ENCODE measurements at regions not wholly inside any gene's neighbourhood (a gene's known extent, or its start where the extent isn't known, plus 50 kb on each side); places are given as distances from the start of the nearest gene placed in this dataset.
A peak's percentile ranks its signal among the peaks of the same experiment; 100 is the strongest.
"Not testable (repeated sequence)": the region's sequence is repeated elsewhere in the genome, so short reads cannot be mapped to it uniquely, and the experiment has no call there.

DNA sequence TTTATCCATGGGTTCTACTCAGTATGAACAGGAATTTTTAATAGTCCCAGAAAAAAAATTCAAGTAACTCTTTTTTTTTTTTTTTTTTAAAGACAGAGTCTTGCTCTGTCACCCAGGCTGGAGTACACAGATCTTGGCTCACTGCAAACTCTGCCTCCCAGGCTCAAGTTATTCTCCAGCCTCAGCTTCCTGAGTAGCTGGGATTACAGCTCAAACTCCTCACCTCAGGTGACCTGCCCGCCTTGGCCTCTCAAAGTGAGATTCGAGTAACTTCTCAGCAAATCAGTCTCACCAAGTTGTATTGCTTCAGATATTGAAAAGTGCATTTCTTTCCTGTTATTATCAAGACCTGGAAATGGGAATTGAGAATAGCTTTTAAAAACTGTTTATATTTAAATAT lies 281.2 kb upstream of the MINDY3 start (continued):
- TF ChIP-seq ZFP3 (CRISPR knock-in tag; IDR thresholded peaks at IDR 0.05) (no peak), ZNF8 (CRISPR knock-in tag; IDR thresholded peaks at IDR 0.05) (no peak), PPARA (CRISPR knock-in tag; IDR thresholded peaks at IDR 0.05; ENCODE audit: borderline replicate concordance) (no peak), TCF4 (CRISPR knock-in tag; IDR thresholded peaks at IDR 0.05; ENCODE audit: borderline replicate concordance) (no peak), TOX (CRISPR knock-in tag; IDR thresholded peaks at IDR 0.05; ENCODE audit: borderline replicate concordance) (no peak), GLIS3 (CRISPR knock-in tag; IDR thresholded peaks at IDR 0.05) (no peak)
- TF ChIP-seq, protein P1, sequence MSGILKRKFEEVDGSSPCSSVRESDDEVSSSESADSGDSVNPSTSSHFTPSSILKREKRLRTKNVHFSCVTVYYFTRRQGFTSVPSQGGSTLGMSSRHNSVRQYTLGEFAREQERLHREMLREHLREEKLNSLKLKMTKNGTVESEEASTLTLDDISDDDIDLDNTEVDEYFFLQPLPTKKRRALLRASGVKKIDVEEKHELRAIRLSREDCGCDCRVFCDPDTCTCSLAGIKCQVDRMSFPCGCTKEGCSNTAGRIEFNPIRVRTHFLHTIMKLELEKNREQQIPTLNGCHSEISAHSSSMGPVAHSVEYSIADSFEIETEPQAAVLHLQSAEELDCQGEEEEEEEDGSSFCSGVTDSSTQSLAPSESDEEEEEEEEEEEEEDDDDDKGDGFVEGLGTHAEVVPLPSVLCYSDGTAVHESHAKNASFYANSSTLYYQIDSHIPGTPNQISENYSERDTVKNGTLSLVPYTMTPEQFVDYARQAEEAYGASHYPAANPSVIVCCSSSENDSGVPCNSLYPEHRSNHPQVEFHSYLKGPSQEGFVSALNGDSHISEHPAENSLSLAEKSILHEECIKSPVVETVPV (CRISPR knock-in tag; IDR thresholded peaks at IDR 0.05): no peak

GRCh38 chr10:16146993-16147392 lies 286.7 kb upstream of the MINDY3 start:
- no peak for ATAC-seq
- TF ChIP-seq CREB5 (CRISPR knock-in tag; IDR thresholded peaks at IDR 0.05; ENCODE audit: low read depth) (no peak), CSDC2 (CRISPR knock-in tag; IDR thresholded peaks at IDR 0.05) (no peak), ZNF8 (CRISPR knock-in tag; IDR thresholded peaks at IDR 0.05) (no peak)

GRCh38 chr10:16155834-16156233 lies 281.0 kb upstream of the PTER start:
- ATAC-seq: no peak
- TF ChIP-seq SNAI2 (CRISPR knock-in tag; IDR thresholded peaks at IDR 0.05) (no peak), ZNF70 (CRISPR knock-in tag; IDR thresholded peaks at IDR 0.05) (no peak), BACH2 (CRISPR knock-in tag; IDR thresholded peaks at IDR 0.05; ENCODE audit: borderline replicate concordance) (no peak), PATZ1 (CRISPR knock-in tag; IDR thresholded peaks at IDR 0.05; ENCODE audit: borderline replicate concordance) (no peak), TCF4 (CRISPR knock-in tag; IDR thresholded peaks at IDR 0.05; ENCODE audit: borderline replicate concordance) (no peak), ARNTL (CRISPR knock-in tag; IDR thresholded peaks at IDR 0.05; ENCODE audit: borderline replicate concordance, low read depth) (no peak), ZFP30 (CRISPR knock-in tag; IDR thresholded peaks at IDR 0.05) (no peak), TOX (CRISPR knock-in tag; IDR thresholded peaks at IDR 0.05; ENCODE audit: borderline replicate concordance) (no peak), RARB (CRISPR knock-in tag; IDR thresholded peaks at IDR 0.05) (no peak), ISL1 (CRISPR knock-in tag; IDR thresholded peaks at IDR 0.05) (no peak), CSDC2 (CRISPR knock-in tag; IDR thresholded peaks at IDR 0.05) (no peak), ZC3H10 (CRISPR knock-in tag; IDR thresholded peaks at IDR 0.05) (no peak), PPARA (CRISPR knock-in tag; IDR thresholded peaks at IDR 0.05; ENCODE audit: borderline replicate concordance) (no peak), GLIS3 (CRISPR knock-in tag; IDR thresholded peaks at IDR 0.05) (no peak)

DNA sequence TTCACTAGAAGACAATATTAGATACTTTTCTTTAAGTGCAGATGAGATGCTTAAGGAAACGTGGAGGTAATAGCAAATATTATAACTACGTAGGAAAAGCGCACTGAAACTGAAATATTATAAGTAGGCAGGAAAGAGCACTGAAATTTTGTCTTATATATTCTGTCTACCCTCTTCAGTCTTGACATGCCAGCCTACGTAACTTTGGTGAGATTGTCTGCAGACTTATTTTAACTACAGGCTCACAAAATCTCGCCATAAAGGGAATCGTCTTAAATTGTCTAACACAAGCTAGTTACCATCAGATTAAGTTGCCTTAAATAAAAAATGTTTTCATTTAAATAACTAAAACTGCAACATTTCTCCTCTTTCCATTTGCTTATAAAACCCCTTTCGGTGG lies 280.1 kb upstream of the PTER start:
- TF ChIP-seq CSDC2 (CRISPR knock-in tag; IDR thresholded peaks at IDR 0.05) (no peak), PPARA (CRISPR knock-in tag; IDR thresholded peaks at IDR 0.05; ENCODE audit: borderline replicate concordance) (no peak)
- no peak for ATAC-seq

DNA sequence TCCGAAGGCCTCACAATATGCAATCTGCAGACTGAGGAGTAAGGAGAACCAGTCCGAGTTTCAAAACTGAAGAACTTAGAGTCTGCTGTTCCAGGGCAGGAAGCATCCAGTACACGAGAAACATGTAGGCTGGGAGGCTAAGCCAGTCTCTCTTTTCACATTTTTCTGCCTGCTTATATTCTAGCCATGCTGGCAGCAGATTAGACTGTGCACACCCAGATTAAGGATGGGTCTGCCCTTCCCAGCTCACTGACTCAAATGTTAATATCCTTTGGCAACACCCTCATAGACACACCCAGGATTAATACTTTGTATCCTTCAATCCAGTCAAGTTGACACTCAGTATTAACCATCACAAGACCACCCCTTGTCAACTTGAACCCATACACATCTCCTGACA lies 271.7 kb upstream of the PTER start:
- not testable (repeated sequence) for ATAC-seq

DNA sequence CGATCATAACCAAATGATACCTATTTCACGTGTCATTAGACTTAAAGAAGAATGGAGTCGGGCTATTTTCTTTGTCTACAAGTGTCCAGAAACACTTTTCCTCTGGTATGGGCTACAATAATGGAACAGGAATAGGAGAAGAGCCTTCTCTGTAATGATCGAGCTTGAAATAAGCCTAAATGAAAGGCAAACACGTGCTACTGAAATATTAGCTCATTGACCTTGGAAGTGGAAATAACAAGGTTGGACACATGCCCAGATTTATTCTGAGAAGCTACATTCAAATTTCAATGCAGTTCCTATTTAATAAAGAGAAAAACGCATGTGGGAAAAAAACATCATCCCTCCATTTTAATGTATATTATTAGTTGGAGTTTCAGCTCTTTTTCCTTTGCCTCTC lies 254.7 kb upstream of the PTER start:
- no peak for ATAC-seq
- TF ChIP-seq ZNF70 (CRISPR knock-in tag; IDR thresholded peaks at IDR 0.05): no peak

DNA sequence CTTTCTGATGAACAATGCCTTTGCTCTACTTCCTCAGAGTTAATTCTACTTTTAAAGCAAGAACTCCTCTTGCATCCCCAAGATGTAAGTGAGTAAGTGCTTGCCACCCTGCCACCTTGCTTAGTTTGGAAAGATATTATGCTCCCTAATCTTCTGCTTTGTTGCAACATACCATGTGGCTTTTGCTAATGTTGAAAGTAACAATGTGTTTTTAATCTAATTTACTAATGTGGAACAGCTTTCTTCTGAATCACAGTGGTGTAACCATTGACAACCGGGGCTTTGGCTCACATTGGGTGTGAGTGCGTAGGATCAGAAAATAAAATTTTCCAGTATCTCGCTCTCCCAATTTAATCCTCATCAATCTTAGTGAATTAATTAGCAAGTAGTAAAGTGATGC lies 254.1 kb upstream of the PTER start:
- no peak for ATAC-seq
- TF ChIP-seq TCF4 (CRISPR knock-in tag; IDR thresholded peaks at IDR 0.05; ENCODE audit: borderline replicate concordance) (peak; percentile 26; the same call in 1 of the 2 replicates), CREB5 (CRISPR knock-in tag; IDR thresholded peaks at IDR 0.05; ENCODE audit: low read depth) (no peak)
